EH (cell line): ENCODE measurements at regions not wholly inside any gene's neighbourhood (a gene's known extent, or its start where the extent isn't known, plus 50 kb on each side); places are given as distances from the start of the nearest gene placed in this dataset.

Source experiments
- DNase-seq: peaks from one replicate; pipeline ENCODE4 v3.0.0-alpha.2; 2015; ENCODE audit warnings: low read depth

GRCh38 chr13:24050292-24050711, 110.2 kb upstream of the SPATA13 start:
- DNase-seq: peak; percentile 79

GRCh38 chr13:24050796-24051715, 109.5 kb upstream of the SPATA13 start:
- DNase-seq: no peak

DNA sequence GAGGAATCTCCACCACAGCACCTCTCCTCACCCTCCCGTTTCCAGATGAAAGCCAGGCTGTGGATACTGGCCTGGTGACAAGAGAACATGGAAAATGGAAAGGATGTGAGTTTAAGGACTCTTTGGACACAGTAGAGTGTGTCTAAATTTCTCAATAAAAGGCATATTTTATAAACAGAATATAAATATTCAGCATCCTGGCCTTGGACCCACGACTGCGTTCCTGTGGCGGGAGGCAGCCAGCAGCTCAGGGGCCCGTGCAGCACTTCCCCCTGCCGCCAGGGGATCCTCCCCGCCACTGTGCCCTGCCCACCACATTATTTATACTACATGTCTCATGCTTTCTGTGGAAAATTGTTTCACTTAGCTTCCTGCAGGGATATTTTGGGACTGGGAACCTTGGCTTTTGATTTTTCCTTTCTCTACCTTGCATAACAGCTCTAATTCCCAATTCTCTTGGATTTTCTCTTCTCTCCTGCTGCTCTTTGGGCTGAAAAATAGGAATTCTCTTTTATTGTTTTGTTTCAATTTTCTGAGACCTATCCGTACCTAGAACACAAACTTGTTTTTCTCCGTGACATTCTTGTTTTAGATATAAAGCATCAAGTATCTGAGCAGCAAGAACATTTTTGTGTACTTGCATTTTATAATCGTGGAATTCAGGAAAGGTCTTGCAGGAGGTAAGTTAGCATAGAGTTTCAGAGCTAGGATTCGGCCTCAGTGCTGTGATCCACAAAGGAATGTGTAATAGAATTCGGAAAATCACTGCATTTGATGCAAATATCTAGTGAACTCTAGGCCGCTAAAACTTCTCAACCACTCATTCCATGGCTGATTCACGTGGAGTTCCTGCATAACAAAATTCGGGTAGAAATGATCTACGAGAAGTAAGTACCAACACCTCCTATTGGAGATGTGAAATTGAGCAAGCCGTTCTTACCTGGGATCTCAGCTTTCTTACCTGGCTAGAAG, 107.7 kb upstream of the SPATA13 start:
- peak; percentile 45 for DNase-seq

DNA sequence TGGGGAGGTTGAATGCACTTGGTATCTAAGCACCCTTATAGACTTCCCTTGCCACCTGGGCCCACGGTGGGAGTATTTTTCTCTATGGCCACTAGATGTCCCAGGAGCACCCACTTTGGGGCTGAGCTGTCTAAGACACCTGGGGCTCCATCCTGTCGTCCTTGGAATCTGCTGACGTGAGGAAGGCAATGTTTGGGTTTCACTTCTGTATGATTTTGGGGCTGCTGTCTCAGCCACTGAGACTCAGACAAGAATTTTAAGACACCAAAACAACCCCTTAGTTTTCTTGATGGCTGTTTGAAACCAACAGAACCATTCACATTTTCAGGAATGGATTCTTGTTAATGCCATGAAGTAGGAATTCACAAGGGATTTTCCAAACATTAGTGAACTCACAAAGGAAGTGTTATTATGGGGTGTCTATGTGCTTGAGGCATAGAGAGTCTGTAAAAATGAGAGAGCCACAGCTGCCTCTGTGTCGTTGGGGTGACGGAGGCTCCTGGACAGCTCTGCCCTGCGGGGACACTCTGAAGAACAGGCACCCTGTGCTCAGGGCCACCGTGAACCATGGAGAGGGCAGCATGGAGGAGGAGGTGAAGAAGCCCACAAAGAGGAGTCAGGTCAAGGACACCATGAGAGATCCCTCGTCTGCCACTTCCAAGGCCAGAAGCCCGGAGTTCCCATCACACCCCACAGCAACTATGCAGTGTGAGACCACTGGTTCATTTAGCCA, 106.8 kb upstream of the SPATA13 start:
- peak; percentile 65 for DNase-seq

GRCh38 chr13:24056616-24057137, 103.8 kb upstream of the SPATA13 start:
- no peak for DNase-seq

GRCh38 chr13:24060993-24061392, 99.5 kb upstream of the SPATA13 start:
- no peak for DNase-seq

DNA sequence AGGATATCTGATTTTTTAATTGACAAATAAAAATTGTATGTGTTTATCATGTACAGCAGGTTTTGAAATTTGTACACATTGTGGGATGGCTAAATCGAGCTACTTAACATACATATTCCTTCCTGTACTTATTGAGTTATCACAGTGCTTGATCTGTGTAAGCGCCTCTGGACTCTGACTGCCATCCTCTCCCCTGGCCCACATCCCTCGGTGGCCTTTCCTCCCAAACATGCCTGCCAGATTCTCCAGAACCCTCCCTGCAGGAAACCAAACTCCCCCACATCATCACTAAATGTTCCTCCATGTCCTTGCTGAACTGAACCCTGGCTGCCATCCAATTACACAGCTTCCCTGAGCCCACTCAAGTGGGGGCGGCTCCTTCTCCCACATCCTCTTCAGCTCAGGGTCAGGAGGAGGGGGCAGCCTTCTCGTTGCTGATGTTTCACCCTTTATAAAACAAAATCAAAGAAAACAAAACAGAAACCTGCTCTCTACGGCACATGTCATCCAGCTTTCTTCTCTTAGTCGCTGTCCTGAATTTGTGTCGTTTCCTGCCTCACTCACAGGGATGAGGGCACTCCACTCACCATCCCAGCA, 97.1 kb upstream of the SPATA13 start:
- no peak for DNase-seq

DNA sequence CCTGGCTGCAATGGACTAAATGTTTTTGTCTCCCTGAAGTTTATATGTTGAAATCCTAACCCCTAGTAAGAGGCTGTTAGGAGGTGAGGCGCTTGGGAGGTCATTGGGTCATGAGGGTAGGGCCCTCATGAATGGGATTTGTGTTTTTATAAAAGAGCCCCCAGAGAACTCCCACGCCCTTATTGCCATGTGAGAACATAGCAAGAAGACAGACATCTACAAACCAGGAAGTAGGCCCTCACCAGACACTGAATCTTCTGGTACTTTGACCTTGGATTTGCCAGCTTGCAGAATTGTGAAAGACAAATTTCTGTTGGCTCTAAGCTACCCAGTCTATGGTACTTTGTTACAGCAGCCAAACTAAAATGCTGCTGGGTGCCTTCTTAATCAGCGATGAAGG, 96.1 kb upstream of the SPATA13 start:
- DNase-seq: no peak

DNA sequence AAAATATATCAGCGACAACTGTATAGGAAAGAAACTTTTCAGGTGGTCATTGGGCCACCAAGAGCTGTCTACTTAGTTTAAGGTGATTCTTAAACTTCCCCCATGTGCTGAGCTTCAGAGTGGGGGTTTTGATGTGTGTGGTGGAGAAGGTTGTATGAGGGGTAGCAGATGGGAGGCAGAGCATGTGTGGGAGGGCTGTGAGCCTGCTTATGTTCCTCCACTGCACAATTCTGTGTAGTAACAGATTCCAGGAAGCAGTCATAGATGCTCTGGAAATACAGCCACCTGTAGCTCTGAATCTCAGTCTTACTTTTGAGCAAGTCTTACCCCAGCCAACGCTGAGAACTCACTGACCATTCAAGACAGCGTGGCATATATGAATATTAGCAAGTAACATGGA, 95.3 kb upstream of the SPATA13 start:
- DNase-seq: no peak

GRCh38 chr13:24066405-24067295, 93.9 kb upstream of the SPATA13 start:
- no peak for DNase-seq

DNA sequence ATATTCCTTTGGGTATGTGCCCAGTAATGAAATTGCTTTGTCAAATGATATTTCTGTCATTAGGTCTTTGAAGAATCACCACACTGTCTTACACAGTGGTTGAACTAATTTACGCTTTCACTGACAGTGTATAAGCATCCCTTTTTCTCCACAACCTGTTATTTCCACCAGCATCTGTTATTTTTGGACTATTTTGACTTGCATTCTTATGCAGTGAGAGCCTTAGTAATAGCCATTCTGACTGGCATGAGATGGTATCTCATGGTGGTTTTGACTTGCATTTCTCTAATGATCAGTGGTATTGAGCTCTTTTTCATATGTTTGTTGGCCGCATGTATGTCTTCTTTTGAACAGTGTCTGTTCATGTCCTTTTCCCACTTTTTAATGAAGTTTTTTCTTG, 92.0 kb upstream of the SPATA13 start:
- DNase-seq: peak; percentile 64

DNA sequence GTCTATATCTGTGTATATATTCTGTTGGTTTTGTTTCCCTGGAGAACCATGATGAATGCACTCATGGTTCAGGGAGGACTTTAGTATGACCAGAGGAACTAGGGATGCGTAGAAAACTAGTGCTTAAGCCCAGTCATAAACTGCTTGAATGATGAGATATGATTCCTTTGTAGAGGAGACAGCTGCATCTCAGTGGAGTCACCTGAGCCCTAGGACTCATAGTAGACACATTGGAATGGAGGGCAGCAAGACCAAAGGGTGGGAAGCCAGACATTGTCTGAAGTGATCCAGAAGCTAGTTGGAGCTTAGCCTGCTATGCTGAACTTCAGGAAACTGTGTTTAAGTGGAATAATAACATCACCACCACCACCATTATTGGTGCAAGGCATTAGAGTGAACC, 89.5 kb upstream of the SPATA13 start:
- DNase-seq: no peak

DNA sequence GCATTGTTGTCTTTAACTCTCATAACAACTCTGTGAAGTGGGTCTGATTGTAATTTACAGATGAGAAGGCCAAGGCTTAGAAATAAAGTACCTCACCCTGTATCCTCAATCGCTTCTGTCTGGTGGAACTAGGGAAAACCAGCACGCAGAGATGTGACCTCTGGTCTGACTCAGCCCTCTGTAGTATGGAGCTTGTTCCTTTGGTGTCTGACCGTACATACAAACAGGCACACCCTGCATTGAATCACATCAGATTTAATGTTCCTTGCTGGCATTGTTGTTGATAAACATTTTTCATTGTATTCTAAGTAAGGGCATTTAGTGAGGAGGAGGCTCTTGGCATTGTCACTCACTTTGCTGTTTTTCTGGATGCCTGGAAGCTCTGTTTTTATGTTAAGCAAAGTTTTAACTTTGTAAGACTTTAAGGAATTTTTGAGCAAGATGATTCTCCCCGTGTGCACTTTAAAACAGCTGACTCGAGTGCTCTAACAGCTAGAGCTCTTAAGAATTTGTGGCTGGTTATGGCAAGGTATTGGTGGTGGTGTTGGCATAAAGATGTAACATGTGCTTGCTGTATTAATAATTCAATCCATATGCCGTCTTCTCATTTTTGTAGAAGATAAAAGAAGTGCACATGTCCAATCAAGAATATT, 89.0 kb upstream of the SPATA13 start:
- peak; percentile 51 for DNase-seq

DNA sequence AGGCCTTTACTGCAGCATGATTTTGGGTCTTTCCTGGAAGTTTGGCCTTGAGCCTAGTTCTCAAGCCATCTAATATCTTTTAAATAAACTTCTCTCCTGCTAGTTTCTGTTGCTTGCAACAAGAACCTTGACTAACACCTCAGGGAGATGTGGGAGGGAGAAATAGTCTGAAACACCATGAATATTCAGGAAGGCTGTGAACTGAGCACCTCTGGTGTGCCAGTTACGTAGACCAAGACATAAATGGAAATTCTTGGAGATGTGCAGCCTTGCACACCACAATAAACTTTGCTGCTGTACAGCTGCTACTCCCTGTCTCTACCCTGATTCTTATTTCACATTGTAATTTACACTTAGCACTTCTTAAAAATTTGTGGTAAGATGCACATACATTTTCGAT, 86.9 kb upstream of the SPATA13 start:
- no peak for DNase-seq

DNA sequence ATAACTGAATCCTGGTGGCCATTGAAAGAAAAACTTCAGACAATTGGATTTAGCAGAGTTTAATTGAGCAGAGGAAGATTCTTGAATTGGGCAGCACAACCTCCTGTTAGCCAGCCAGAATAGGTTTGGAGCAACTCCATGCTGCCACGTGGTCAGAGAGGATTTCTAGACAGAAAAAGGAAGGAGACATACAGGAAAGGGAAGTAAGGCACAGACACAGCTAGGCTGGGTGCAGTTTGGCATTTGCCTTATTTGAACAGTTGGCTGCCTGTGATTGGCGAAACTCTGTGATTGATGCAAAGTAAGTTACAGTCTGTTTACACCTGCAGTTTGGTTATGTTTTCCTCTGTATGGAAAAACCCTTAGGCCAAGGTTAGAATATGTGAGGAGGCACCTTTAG, 85.8 kb upstream of the SPATA13 start:
- DNase-seq: no peak

DNA sequence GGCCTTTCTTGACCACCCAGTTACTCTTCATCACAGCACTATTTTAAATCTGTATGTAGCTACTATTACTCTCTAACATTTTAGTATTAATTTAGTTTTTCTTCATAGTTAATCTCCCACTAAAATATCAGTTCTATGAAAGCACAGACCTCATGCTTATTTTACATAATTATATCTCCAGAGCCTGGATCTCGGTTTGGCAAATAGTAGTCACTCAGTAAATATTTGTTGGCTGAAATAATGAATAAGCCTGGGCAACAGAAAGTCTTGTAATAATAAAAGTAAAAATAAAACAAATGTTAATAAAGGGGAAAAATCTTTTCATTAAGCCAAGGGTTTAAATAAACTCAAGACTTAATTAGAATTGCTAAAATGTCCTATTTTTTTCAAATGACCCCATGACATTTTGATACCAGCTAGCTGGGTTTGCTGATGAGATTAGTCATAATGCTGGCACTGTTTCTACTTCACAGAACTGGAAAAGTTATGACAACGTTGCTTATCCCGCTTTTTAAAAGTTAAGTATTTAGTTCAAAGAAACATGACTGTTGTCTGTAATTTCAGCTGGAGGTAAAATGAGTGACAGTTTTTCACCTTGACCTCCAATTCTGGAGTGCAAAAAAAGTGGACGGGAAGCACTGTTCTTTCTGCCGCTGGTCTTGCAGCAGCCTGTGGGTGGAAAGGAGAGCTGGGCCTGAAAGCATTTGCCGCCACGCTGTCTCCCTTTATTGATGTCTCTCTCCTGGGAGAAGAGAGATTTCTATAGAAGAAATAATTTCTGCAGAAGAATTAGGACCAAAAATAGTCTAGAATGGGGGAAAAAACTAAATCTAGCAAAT, 85.2 kb upstream of the SPATA13 start:
- no peak for DNase-seq

DNA sequence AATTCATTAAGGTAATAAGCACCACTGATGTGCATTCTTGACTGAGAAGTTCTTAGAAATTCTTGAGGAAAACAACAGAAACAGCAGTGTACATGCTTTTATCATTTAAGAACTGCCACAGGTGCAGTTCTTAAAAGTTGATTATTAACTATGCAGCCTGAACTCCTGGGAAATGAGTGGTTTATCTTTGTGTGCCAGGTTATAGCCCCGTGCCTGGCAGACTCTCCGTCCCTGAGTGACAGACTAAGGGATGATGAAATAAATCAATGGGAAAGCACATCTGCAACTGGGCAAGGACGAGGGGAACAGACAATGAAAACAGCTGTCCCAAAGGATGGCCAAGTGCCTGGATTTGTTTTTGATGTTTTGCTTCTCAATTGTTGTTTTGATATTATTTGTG, 84.4 kb upstream of the SPATA13 start:
- DNase-seq: no peak

DNA sequence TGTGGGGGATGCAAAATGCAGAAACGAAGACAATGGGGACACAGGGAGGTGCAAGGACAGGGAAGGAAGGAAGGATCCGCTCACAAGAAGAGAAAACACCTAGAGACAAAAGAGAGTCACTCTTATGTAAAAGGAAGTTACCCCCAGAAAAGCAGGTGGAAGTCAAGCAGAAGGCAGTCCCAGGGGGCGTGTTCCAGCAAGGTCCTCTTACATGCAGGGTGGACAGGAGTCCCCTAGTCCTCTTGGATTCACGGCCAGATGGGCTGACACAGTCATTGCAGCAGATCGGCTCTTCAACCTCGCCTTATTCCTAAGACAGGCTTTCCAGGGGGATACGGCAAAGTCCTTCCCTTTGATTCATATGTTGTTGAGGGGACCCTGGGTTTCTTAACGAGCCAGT, 83.9 kb upstream of the SPATA13 start:
- no peak for DNase-seq

DNA sequence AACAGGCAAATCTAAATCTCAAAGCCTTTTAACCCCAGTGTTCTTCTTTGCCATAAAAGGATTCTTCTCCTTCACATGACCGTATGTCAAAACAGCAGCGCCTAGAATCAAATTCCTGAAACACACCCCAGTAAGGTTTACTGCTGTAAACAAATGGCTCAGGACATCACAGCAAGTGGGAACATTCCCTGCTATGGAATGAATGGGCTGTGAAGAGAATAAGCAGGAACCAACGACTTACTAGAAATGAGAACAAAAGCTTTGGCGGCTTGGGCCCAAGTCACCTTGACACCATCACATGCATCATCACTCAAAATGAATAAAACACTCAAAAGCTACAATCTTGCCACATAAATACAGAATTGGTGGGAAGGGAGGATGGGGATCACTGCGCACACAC, 80.4 kb upstream of the SPATA13 start:
- DNase-seq: no peak
